Gastroesophageal sphincter (tissue), 3 donors: ENCODE measurements at regions not wholly inside any gene's neighbourhood (a gene's known extent, or its start where the extent isn't known, plus 50 kb on each side); places are given as distances from the start of the nearest gene placed in this dataset.

Source experiments
- EP300 ChIP-seq: sonication (generic); formaldehyde crosslinking; IDR thresholded peaks from one replicate; pipeline ENCODE4 v1.6.1; 2017; ENCODE audit warnings: antibody characterized with exemption, mild to moderate bottlenecking
- TF ChIP-seq, protein P1 (sequence below), 4 experiments: fragments of 200-600 bp in 2 of 4; fragments of 450-650 bp in 2 of 4; sonication (generic) in 1 of 4; IDR thresholded peaks; one replicate each; pipeline ENCODE4 v1.5.1; 2017 to 2019; ENCODE audit warnings: antibody characterized with exemption in 4 of 4, mild to moderate bottlenecking in 2 of 4, moderate library complexity in 2 of 4

DNA sequence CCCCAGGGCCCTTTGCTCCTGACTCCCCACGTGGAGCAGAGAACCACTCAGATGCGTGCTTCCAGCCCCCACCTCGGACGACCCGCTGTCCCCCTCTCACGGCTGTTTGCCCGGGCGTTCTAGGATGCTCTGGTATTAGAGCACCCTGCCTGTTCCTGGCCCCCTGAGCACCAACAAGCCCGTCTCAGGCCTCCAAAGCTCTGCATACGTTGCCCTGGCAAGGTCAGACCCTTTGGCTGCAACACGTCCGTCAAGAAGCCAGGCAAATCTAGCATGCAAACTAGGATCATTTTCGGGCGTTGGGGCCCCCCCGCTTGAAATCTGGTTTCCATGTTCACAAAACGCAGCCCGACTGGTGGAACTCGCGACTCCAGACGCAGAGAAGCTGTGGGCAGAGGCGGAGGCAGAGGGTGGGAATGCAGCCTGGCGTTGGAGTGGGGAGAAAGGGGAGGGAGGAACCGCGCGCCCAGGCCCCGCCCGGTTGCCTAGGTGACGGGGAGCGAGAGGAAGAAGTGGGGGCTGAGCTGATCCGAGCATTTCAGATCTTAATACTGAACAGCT lies 86.2 kb upstream of the PIAS1 start:
- TF ChIP-seq, protein P1, sequence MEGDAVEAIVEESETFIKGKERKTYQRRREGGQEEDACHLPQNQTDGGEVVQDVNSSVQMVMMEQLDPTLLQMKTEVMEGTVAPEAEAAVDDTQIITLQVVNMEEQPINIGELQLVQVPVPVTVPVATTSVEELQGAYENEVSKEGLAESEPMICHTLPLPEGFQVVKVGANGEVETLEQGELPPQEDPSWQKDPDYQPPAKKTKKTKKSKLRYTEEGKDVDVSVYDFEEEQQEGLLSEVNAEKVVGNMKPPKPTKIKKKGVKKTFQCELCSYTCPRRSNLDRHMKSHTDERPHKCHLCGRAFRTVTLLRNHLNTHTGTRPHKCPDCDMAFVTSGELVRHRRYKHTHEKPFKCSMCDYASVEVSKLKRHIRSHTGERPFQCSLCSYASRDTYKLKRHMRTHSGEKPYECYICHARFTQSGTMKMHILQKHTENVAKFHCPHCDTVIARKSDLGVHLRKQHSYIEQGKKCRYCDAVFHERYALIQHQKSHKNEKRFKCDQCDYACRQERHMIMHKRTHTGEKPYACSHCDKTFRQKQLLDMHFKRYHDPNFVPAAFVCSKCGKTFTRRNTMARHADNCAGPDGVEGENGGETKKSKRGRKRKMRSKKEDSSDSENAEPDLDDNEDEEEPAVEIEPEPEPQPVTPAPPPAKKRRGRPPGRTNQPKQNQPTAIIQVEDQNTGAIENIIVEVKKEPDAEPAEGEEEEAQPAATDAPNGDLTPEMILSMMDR (IDR thresholded peaks at IDR 0.05) = peak in 1 of 4 experiments; percentile 13
- TF ChIP-seq EP300 = no peak
